ENCODE measurements at regions not wholly inside any gene's neighbourhood (a gene's known extent, or its start where the extent isn't known, plus 50 kb on each side); places are given as distances from the start of the nearest gene placed in this dataset.
"Not testable (repeated sequence)": the region's sequence is repeated elsewhere in the genome, so short reads cannot be mapped to it uniquely, and the experiment has no call there.

GRCh38 chr16:52309446-52310416 lies 237.2 kb downstream of the TOX3 start:
- DNase-seq (ENCODE audit: low read depth in 2 of 3, low spot score in 1 of 3), result no peak

GRCh38 chr16:52308051-52308450 lies 238.9 kb downstream of the TOX3 start:
- no peak for DNase-seq (ENCODE audit: low read depth in 2 of 3, low spot score in 1 of 3)

GRCh38 chr16:52301026-52301425 lies 245.9 kb downstream of the TOX3 start:
- DNase-seq (ENCODE audit: low read depth in 2 of 3, low spot score in 1 of 3), result no peak

- no peak for DNase-seq (ENCODE audit: low read depth in 2 of 3, low spot score in 1 of 3)
Measured at GRCh38 chr16:52298769-52299168, 248.2 kb downstream of the TOX3 start.

- DNase-seq (ENCODE audit: low read depth in 2 of 3, low spot score in 1 of 3), result not testable (repeated sequence)
Measured at GRCh38 chr16:52296706-52297315, 250.1 kb downstream of the TOX3 start.

- no peak for DNase-seq (ENCODE audit: low read depth in 2 of 3, low spot score in 1 of 3)
Measured at GRCh38 chr16:52296076-52296475, 250.9 kb downstream of the TOX3 start.

GRCh38 chr16:52294660-52295059 lies 252.3 kb downstream of the TOX3 start:
- no peak for DNase-seq (ENCODE audit: low read depth in 2 of 3, low spot score in 1 of 3)

- DNase-seq (ENCODE audit: low read depth in 2 of 3, low spot score in 1 of 3), result no peak
Measured at GRCh38 chr16:52293204-52293603, 253.7 kb downstream of the TOX3 start.

- DNase-seq (ENCODE audit: low read depth in 2 of 3, low spot score in 1 of 3), result no peak
Measured at GRCh38 chr16:52283584-52284375, 263.2 kb downstream of the TOX3 start.

- no peak for DNase-seq (ENCODE audit: low read depth in 2 of 3, low spot score in 1 of 3)
Measured at GRCh38 chr16:52283018-52283417, 263.9 kb downstream of the TOX3 start.

- DNase-seq (ENCODE audit: low read depth in 2 of 3, low spot score in 1 of 3), result no peak
Measured at GRCh38 chr16:52280086-52280485, 266.9 kb downstream of the TOX3 start.

GRCh38 chr16:52271088-52271750 lies 275.7 kb downstream of the TOX3 start:
- DNase-seq (ENCODE audit: low read depth in 2 of 3, low spot score in 1 of 3), result no peak

GRCh38 chr16:52265446-52265861 lies 281.5 kb downstream of the TOX3 start:
- DNase-seq (ENCODE audit: low read depth in 2 of 3, low spot score in 1 of 3), result no peak

- DNase-seq (ENCODE audit: low read depth in 2 of 3, low spot score in 1 of 3), result no peak
Measured at GRCh38 chr16:52257534-52257933, 289.4 kb downstream of the TOX3 start.

- DNase-seq (ENCODE audit: low read depth in 2 of 3, low spot score in 1 of 3), result no peak
Measured at GRCh38 chr16:52256310-52257078, 290.4 kb downstream of the TOX3 start.

- DNase-seq (ENCODE audit: low read depth in 2 of 3, low spot score in 1 of 3), result no peak
Measured at GRCh38 chr16:52254746-52255145, 292.2 kb downstream of the TOX3 start.

GRCh38 chr16:52252680-52253079 lies 294.3 kb downstream of the TOX3 start:
- no peak for DNase-seq (ENCODE audit: low read depth in 2 of 3, low spot score in 1 of 3)

- no peak for DNase-seq (ENCODE audit: low read depth in 2 of 3, low spot score in 1 of 3)
Measured at GRCh38 chr16:52251495-52251894, 295.4 kb downstream of the TOX3 start.

- no peak for DNase-seq (ENCODE audit: low read depth in 2 of 3, low spot score in 1 of 3)
Measured at GRCh38 chr16:52247737-52248136, 299.2 kb downstream of the TOX3 start.

GRCh38 chr16:52238710-52239109 lies 308.2 kb downstream of the TOX3 start:
- no peak for DNase-seq (ENCODE audit: low read depth in 2 of 3, low spot score in 1 of 3)
